AG04449 (cell line): ENCODE measurements at regions not wholly inside any gene's neighbourhood (a gene's known extent, or its start where the extent isn't known, plus 50 kb on each side); places are given as distances from the start of the nearest gene placed in this dataset.

ENCODE experiments used
- CTCF ChIA-PET: fragments of 350-600 bp; formaldehyde crosslinking; extraction: SDS; loops from one replicate; lab custom pipeline; 2021; ENCODE audit warnings: antibody characterized with exemption; lab: Yijun Ruan, JAX
- POLR2A ChIA-PET: fragments of 400-600, 350-600 bp; formaldehyde crosslinking; extraction: SDS; loops from one replicate; lab custom pipeline; 2020; ENCODE audit warnings: antibody characterized with exemption, inconsistent platforms; lab: Yijun Ruan, JAX
- DNase-seq: peaks from one replicate; pipeline ENCODE4 v3.0.0-alpha.2; 2010; ENCODE audit warnings: low read depth, low spot score
- H3K4me3 ChIP-seq: 2 replicates; pipeline ENCODE4 v1.5.1; 2011; ENCODE audit warnings: low read depth, mild to moderate bottlenecking, control low read depth, low read length
- TF ChIP-seq, protein P1 (sequence below): IDR thresholded peaks from one replicate; pipeline ENCODE4 v1.5.1; 2011; ENCODE audit warnings: mild to moderate bottlenecking, moderate library complexity, low read length, control low read depth, inconsistent platforms; ENCODE audit not compliant: insufficient read depth; ENCODE audit errors: missing control alignments

- ChIA-PET CTCF (interaction anchor here (1.1 to 1.4 kb wide), 2 partner anchors 10 to 80 kb away, joined by 3 to 4 read pairs; no protein-coding TSS in a partner anchor), POLR2A (no interaction called here)
- TF ChIP-seq, protein P1, sequence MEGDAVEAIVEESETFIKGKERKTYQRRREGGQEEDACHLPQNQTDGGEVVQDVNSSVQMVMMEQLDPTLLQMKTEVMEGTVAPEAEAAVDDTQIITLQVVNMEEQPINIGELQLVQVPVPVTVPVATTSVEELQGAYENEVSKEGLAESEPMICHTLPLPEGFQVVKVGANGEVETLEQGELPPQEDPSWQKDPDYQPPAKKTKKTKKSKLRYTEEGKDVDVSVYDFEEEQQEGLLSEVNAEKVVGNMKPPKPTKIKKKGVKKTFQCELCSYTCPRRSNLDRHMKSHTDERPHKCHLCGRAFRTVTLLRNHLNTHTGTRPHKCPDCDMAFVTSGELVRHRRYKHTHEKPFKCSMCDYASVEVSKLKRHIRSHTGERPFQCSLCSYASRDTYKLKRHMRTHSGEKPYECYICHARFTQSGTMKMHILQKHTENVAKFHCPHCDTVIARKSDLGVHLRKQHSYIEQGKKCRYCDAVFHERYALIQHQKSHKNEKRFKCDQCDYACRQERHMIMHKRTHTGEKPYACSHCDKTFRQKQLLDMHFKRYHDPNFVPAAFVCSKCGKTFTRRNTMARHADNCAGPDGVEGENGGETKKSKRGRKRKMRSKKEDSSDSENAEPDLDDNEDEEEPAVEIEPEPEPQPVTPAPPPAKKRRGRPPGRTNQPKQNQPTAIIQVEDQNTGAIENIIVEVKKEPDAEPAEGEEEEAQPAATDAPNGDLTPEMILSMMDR = no peak
- no peak overlapping the region for H3K4me3 ChIP-seq
- no peak for DNase-seq
Observed at GRCh38 chr3:34179716-34180115, 381.3 kb downstream of the PDCD6IP start.

DNA sequence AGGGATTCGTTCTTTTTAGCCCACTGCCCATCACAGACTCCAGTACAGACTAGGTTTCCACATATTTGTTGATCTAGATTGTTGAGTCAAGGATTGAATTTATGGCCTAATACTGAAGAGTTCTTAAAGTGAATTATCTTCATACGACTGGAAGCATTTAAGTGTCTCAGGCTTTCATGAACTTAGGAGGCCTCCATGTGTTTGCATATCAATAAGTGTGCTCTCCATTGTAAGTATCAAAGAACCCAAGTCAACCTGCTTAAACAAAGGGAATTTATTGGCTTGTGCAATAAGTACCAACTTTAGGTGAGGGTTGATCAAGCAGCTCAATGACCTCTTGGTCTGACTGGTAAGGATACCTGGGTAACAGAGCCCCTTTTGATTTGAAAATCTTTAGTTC, 382.1 kb downstream of the PDCD6IP start:
- ChIA-PET POLR2A (no interaction called here), CTCF (no interaction called here)
- H3K4me3 ChIP-seq = no peak overlapping the region
- DNase-seq = no peak
- TF ChIP-seq, protein P1 = no peak

- TF ChIP-seq, protein P1 = no peak
- CTCF ChIA-PET = no interaction called here
- POLR2A ChIA-PET = no interaction called here
- no peak overlapping the region for H3K4me3 ChIP-seq
- DNase-seq = no peak
Observed at GRCh38 chr3:34183114-34183513, 384.7 kb downstream of the PDCD6IP start.

GRCh38 chr3:34183611-34184340, 385.3 kb downstream of the PDCD6IP start:
- no peak for DNase-seq
- TF ChIP-seq, protein P1 = no peak
- ChIA-PET POLR2A (no interaction called here), CTCF (no interaction called here)
- H3K4me3 ChIP-seq = no peak overlapping the region

GRCh38 chr3:34185301-34185700, 386.9 kb downstream of the PDCD6IP start:
- no peak for DNase-seq
- ChIA-PET CTCF (no interaction called here), POLR2A (no interaction called here)
- no peak overlapping the region for H3K4me3 ChIP-seq
- TF ChIP-seq, protein P1 = no peak

- TF ChIP-seq, protein P1 = no peak
- no peak overlapping the region for H3K4me3 ChIP-seq
- no peak for DNase-seq
- ChIA-PET CTCF (no interaction called here), POLR2A (no interaction called here)
Observed at GRCh38 chr3:34189133-34189532, 390.7 kb downstream of the PDCD6IP start.
